SK-N-SH treated with all-trans-retinoic acid at 6 μM for 48 hours (cell line): ENCODE measurements at regions not wholly inside any gene's neighbourhood (a gene's known extent, or its start where the extent isn't known, plus 50 kb on each side); places are given as distances from the start of the nearest gene placed in this dataset.
"Not testable (repeated sequence)": the region's sequence is repeated elsewhere in the genome, so short reads cannot be mapped to it uniquely, and the experiment has no call there.

ENCODE experiments used
- ATAC-seq: fragments of 200-7000 bp; cut with Tn5 transposase; 3 replicates; pipeline ENCODE4 v1.9.1; 2020; ENCODE audit warnings: mild to moderate bottlenecking, moderate library complexity
- ARNTL ChIP-seq: fragments of 450-650 bp; formaldehyde crosslinking; IDR thresholded peaks from 2 replicates; pipeline ENCODE4 v1.5.0; 2020; ENCODE audit warnings: low read depth, mild to moderate bottlenecking, moderate library complexity, borderline replicate concordance
- BACH2 ChIP-seq: fragments of 250-450 bp; sonication (Bioruptor Pico); IDR thresholded peaks from 2 replicates; pipeline ENCODE4 v1.9.0; 2021; ENCODE audit warnings: mild to moderate bottlenecking, borderline replicate concordance
- CSDC2 ChIP-seq: fragments of 250-450 bp; sonication (Bioruptor Pico); IDR thresholded peaks from 2 replicates; pipeline ENCODE4 v1.5.0; 2020; ENCODE audit warnings: mild to moderate bottlenecking, moderate library complexity
- CSRNP3 ChIP-seq: fragments of 250-450 bp; sonication (Bioruptor Pico); IDR thresholded peaks from 2 replicates; pipeline ENCODE4 v1.5.1; 2021; ENCODE audit warnings: mild to moderate bottlenecking, moderate library complexity
- ESRRG ChIP-seq: fragments of 250-450 bp; sonication (Bioruptor Pico); IDR thresholded peaks from 2 replicates; pipeline ENCODE4 v1.6.1; 2021; ENCODE audit warnings: mild to moderate bottlenecking
- GLIS3 ChIP-seq: fragments of 250-450 bp; sonication (Bioruptor Pico); IDR thresholded peaks from 2 replicates; pipeline ENCODE4 v1.5.0; 2020; ENCODE audit warnings: mild to moderate bottlenecking, moderate library complexity
- ISL1 ChIP-seq: fragments of 250-450 bp; sonication (Bioruptor Pico); IDR thresholded peaks from 2 replicates; pipeline ENCODE4 v2.1.2; 2022; ENCODE audit warnings: mild to moderate bottlenecking, moderate library complexity
- OSR1 ChIP-seq: fragments of 250-450 bp; sonication (Bioruptor Pico); IDR thresholded peaks from 2 replicates; pipeline ENCODE4 v1.8.0; 2022; ENCODE audit warnings: moderate library complexity, mild to moderate bottlenecking, inconsistent platforms
- PATZ1 ChIP-seq: fragments of 250-450 bp; sonication (Bioruptor Pico); IDR thresholded peaks from 2 replicates; pipeline ENCODE4 v1.8.0; 2020; ENCODE audit warnings: mild to moderate bottlenecking, moderate library complexity, borderline replicate concordance
- POU6F1 ChIP-seq: fragments of 250-450 bp; sonication (Bioruptor Pico); IDR thresholded peaks from 2 replicates; pipeline ENCODE4 v1.8.0; 2021; ENCODE audit warnings: low read depth, mild to moderate bottlenecking, moderate library complexity, borderline replicate concordance
- PPARA ChIP-seq: fragments of 250-450 bp; sonication (Bioruptor Pico); IDR thresholded peaks from 2 replicates; pipeline ENCODE4 v1.5.0; 2020; ENCODE audit warnings: mild to moderate bottlenecking, borderline replicate concordance
- RARB ChIP-seq: fragments of 250-450 bp; sonication (Bioruptor Pico); IDR thresholded peaks from 2 replicates; pipeline ENCODE4 v1.8.0; 2021; ENCODE audit warnings: mild to moderate bottlenecking, moderate library complexity
- SNAI2 ChIP-seq: fragments of 250-450 bp; sonication (Bioruptor Pico); IDR thresholded peaks from 2 replicates; pipeline ENCODE4 v1.5.0; 2020; ENCODE audit warnings: mild to moderate bottlenecking, moderate library complexity
- TCF4 ChIP-seq: fragments of 250-450 bp; sonication (Bioruptor Pico); IDR thresholded peaks from 2 replicates; pipeline ENCODE4 v1.8.0; 2021; ENCODE audit warnings: mild to moderate bottlenecking, moderate library complexity, borderline replicate concordance
- TOX ChIP-seq: fragments of 250-450 bp; sonication (Bioruptor Pico); IDR thresholded peaks from 2 replicates; pipeline ENCODE4 v1.8.0; 2021; ENCODE audit warnings: mild to moderate bottlenecking, moderate library complexity, borderline replicate concordance
- TSHZ2 ChIP-seq: fragments of 250-450 bp; sonication (Bioruptor Pico); IDR thresholded peaks from 2 replicates; pipeline ENCODE4 v1.5.0; 2020; ENCODE audit warnings: mild to moderate bottlenecking, moderate library complexity
- ZFP3 ChIP-seq: fragments of 250-450 bp; sonication (Bioruptor Pico); IDR thresholded peaks from 2 replicates; pipeline ENCODE4 v1.5.0; 2020; ENCODE audit warnings: mild to moderate bottlenecking, moderate library complexity
- ZFP30 ChIP-seq: fragments of 450-650 bp; formaldehyde crosslinking; IDR thresholded peaks from 2 replicates; pipeline ENCODE4 v1.5.0; 2022; ENCODE audit warnings: mild to moderate bottlenecking, moderate library complexity
- ZNF565 ChIP-seq: fragments of 450-650 bp; formaldehyde crosslinking; conservative IDR thresholded peaks from 2 replicates; pipeline ENCODE4 v1.5.0; 2020; ENCODE audit warnings: low read depth, mild to moderate bottlenecking, moderate library complexity
- ZNF70 ChIP-seq: fragments of 450-650 bp; formaldehyde crosslinking; IDR thresholded peaks from 2 replicates; pipeline ENCODE4 v1.5.0; 2020; ENCODE audit warnings: mild to moderate bottlenecking, moderate library complexity

- ATAC-seq: not testable (repeated sequence)
Observed at GRCh38 chr1:147348592-147348991, 106.1 kb downstream of the CHD1L start.

GRCh38 chr1:147349533-147349932 lies 107.0 kb downstream of the CHD1L start:
- ATAC-seq: no peak
- TF ChIP-seq CSDC2 (CRISPR knock-in tag): no peak
- TF ChIP-seq ARNTL: no peak
- no peak for TF ChIP-seq POU6F1 (CRISPR knock-in tag)
- TF ChIP-seq CSRNP3 (CRISPR knock-in tag): no peak
- TF ChIP-seq ZFP3 (CRISPR knock-in tag): no peak
- no peak for TF ChIP-seq PPARA (CRISPR knock-in tag)
- no peak for TF ChIP-seq ESRRG (CRISPR knock-in tag)
- TF ChIP-seq TCF4 (CRISPR knock-in tag): no peak
- no peak for TF ChIP-seq GLIS3 (CRISPR knock-in tag)
- no peak for TF ChIP-seq ZNF565 (CRISPR knock-in tag)
- TF ChIP-seq ISL1 (CRISPR knock-in tag): no peak
- TF ChIP-seq BACH2 (CRISPR knock-in tag): no peak
- no peak for TF ChIP-seq SNAI2 (CRISPR knock-in tag)
- no peak for TF ChIP-seq TOX (CRISPR knock-in tag)
- no peak for TF ChIP-seq ZNF70 (CRISPR knock-in tag)
- no peak for TF ChIP-seq OSR1 (CRISPR knock-in tag)
- no peak for TF ChIP-seq TSHZ2 (CRISPR knock-in tag)
- TF ChIP-seq PATZ1 (CRISPR knock-in tag): no peak

- no peak for ATAC-seq
- TF ChIP-seq RARB (no peak), ISL1 (CRISPR knock-in tag) (no peak), ZFP30 (CRISPR knock-in tag) (no peak), PATZ1 (CRISPR knock-in tag) (no peak), SNAI2 (CRISPR knock-in tag) (no peak), OSR1 (CRISPR knock-in tag) (no peak), CSDC2 (CRISPR knock-in tag) (no peak), TSHZ2 (CRISPR knock-in tag) (no peak), POU6F1 (CRISPR knock-in tag) (no peak), ZFP3 (CRISPR knock-in tag) (no peak)
Observed at GRCh38 chr1:147351140-147351835, 108.8 kb downstream of the CHD1L start.
